ES-I3 (cell line): ENCODE measurements at regions not wholly inside any gene's neighbourhood (a gene's known extent, or its start where the extent isn't known, plus 50 kb on each side); places are given as distances from the start of the nearest gene placed in this dataset.
"Not testable (repeated sequence)": the region's sequence is repeated elsewhere in the genome, so short reads cannot be mapped to it uniquely, and the experiment has no call there.

Experiments
- H3K36me3 ChIP-seq: 2 replicates; pipeline ENCODE4 v1.6.1; 2013; ENCODE audit warnings: mild to moderate bottlenecking, low read length, control low read depth, moderate library complexity; ENCODE audit not compliant: insufficient read depth
- H3K4me1 ChIP-seq: 2 replicates; pipeline ENCODE4 v1.6.1; 2013; ENCODE audit warnings: mild to moderate bottlenecking, control low read depth, low read length; ENCODE audit not compliant: insufficient read depth
- H3K9ac ChIP-seq: 2 replicates; pipeline ENCODE4 v1.6.1; 2013; ENCODE audit warnings: low read depth, mild to moderate bottlenecking, low read length, moderate library complexity
- H3K9me3 ChIP-seq: 2 replicates; pipeline ENCODE4 v1.6.1; 2013; ENCODE audit warnings: mild to moderate bottlenecking, low read length, moderate library complexity; ENCODE audit not compliant: control insufficient read depth, insufficient read depth

GRCh38 chr19:28393574-28394336 is 819.2 kb downstream of the UQCRFS1 start:
- no peak overlapping the region for H3K9ac ChIP-seq
- no peaks in the 10 kb centered on the region for H3K9me3 ChIP-seq
- H3K4me1 ChIP-seq, result peaks cover 22% of the 10 kb centered on the region
- no peaks in the 10 kb centered on the region for H3K36me3 ChIP-seq

GRCh38 chr19:28388988-28389387 is 824.0 kb downstream of the UQCRFS1 start:
- Histone ChIP-seq H3K36me3 (no peaks in the 10 kb centered on the region), H3K9me3 (no peaks in the 10 kb centered on the region), H3K9ac (no peak overlapping the region), H3K4me1 (peaks cover 11% of the 10 kb centered on the region)

GRCh38 chr19:28387507-28387906 is 825.4 kb downstream of the UQCRFS1 start:
- H3K36me3 ChIP-seq, result no peaks in the 10 kb centered on the region
- H3K9ac ChIP-seq, result no peak overlapping the region
- 0 out of 2 replicates have a peak, but pooled peaks cover 5% of the 10 kb centered on the region for H3K4me1 ChIP-seq
- no peaks in the 10 kb centered on the region for H3K9me3 ChIP-seq

GRCh38 chr19:28386470-28386869 is 826.5 kb downstream of the UQCRFS1 start:
- H3K36me3 ChIP-seq, result no peaks in the 10 kb centered on the region
- H3K9me3 ChIP-seq, result no peaks in the 10 kb centered on the region
- H3K4me1 ChIP-seq, result no peaks in the 10 kb centered on the region
- no peak overlapping the region for H3K9ac ChIP-seq

GRCh38 chr19:28386066-28386465 is 826.9 kb downstream of the UQCRFS1 start:
- Histone ChIP-seq H3K4me1 (no peaks in the 10 kb centered on the region), H3K9me3 (no peaks in the 10 kb centered on the region), H3K9ac (no peak overlapping the region), H3K36me3 (no peaks in the 10 kb centered on the region)

- peaks cover 5% of the 10 kb centered on the region; the same call in 1 of the 2 replicates for H3K4me1 ChIP-seq
- no peaks in the 10 kb centered on the region for H3K9me3 ChIP-seq
These were observed 835.9 kb downstream of the UQCRFS1 start for GRCh38 chr19:28377077-28377476.

GRCh38 chr19:28374971-28375370 is 838.0 kb downstream of the UQCRFS1 start:
- H3K36me3 ChIP-seq, result no peaks in the 10 kb centered on the region

More at GRCh38 chr19:28377077-28377476, 835.9 kb downstream of the UQCRFS1 start:
- Histone ChIP-seq H3K36me3 (no peaks in the 10 kb centered on the region), H3K9ac (no peak overlapping the region)

GRCh38 chr19:28372576-28373247 is 840.2 kb downstream of the UQCRFS1 start:
- H3K36me3 ChIP-seq, result no peaks in the 10 kb centered on the region
- peaks cover 5% of the 10 kb centered on the region; the same call in 1 of the 2 replicates for H3K4me1 ChIP-seq

More at GRCh38 chr19:28374971-28375370, 838.0 kb downstream of the UQCRFS1 start:
- Histone ChIP-seq H3K9me3 (no peaks in the 10 kb centered on the region), H3K4me1 (peaks cover 5% of the 10 kb centered on the region; the same call in 1 of the 2 replicates), H3K9ac (no peak overlapping the region)

GRCh38 chr19:28367146-28367545 is 845.8 kb downstream of the UQCRFS1 start:
- H3K36me3 ChIP-seq, result no peaks in the 10 kb centered on the region
- no peaks in the 10 kb centered on the region for H3K9me3 ChIP-seq
- H3K4me1 ChIP-seq, result no peaks in the 10 kb centered on the region
- H3K9ac ChIP-seq, result no peak overlapping the region

More at GRCh38 chr19:28372576-28373247, 840.2 kb downstream of the UQCRFS1 start:
- no peak overlapping the region for H3K9ac ChIP-seq
- H3K9me3 ChIP-seq, result no peaks in the 10 kb centered on the region

GRCh38 chr19:28363254-28363653 is 849.7 kb downstream of the UQCRFS1 start:
- Histone ChIP-seq H3K9ac (no peak overlapping the region), H3K4me1 (no peaks in the 10 kb centered on the region), H3K9me3 (no peaks in the 10 kb centered on the region; the same call in 1 of the 2 replicates), H3K36me3 (no peaks in the 10 kb centered on the region)

GRCh38 chr19:28359431-28360414 is 853.2 kb downstream of the UQCRFS1 start:
- Histone ChIP-seq H3K36me3 (no peaks in the 10 kb centered on the region), H3K9ac (no peak overlapping the region), H3K4me1 (no peaks in the 10 kb centered on the region), H3K9me3 (no peaks in the 10 kb centered on the region; the same call in 1 of the 2 replicates)

- Histone ChIP-seq H3K9ac (no peak overlapping the region), H3K9me3 (no peaks in the 10 kb centered on the region; the same call in 1 of the 2 replicates), H3K36me3 (no peaks in the 10 kb centered on the region), H3K4me1 (no peaks in the 10 kb centered on the region)
These were observed 854.3 kb downstream of the UQCRFS1 start for GRCh38 chr19:28358633-28359032.

GRCh38 chr19:28351761-28352160 is 861.2 kb downstream of the UQCRFS1 start:
- no peaks in the 10 kb centered on the region for H3K4me1 ChIP-seq
- no peaks in the 10 kb centered on the region for H3K36me3 ChIP-seq
- no peak overlapping the region for H3K9ac ChIP-seq
- H3K9me3 ChIP-seq, result no peaks in the 10 kb centered on the region

GRCh38 chr19:28351321-28351720 is 861.6 kb downstream of the UQCRFS1 start:
- not testable (repeated sequence) for H3K4me1 ChIP-seq, H3K9me3 ChIP-seq, H3K9ac ChIP-seq, H3K36me3 ChIP-seq
